ENCODE measurements at regions not wholly inside any gene's neighbourhood (a gene's known extent, or its start where the extent isn't known, plus 50 kb on each side); places are given as distances from the start of the nearest gene placed in this dataset.

DNA sequence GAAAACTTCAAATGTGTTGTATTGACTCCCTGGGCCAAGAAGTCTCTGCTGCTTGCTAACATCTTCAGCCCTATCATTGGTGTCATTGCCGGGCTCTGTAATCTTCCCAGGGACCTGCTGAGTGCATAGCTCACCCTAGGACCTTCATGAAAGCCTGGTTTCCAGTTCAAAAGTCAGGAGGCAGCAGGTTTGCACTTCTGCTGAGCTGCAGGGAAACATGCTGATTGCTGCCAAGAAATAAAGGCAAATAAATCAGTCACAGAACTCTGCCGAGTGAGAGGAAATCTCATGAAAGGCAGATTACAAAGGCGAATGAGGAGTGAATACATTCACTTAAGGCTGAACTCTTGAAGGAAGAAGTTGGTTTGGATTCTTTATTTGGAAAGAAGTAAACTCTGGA, 1947.6 kb upstream of the CELF4 start:
- no peaks in the 10 kb centered on the region for H3K27me3 ChIP-seq (ENCODE audit: control insufficient read depth, insufficient read depth, low read length, poor library complexity, severe bottlenecking)
- H3K4me3 Mint-ChIP-seq, result no peak overlapping the region

DNA sequence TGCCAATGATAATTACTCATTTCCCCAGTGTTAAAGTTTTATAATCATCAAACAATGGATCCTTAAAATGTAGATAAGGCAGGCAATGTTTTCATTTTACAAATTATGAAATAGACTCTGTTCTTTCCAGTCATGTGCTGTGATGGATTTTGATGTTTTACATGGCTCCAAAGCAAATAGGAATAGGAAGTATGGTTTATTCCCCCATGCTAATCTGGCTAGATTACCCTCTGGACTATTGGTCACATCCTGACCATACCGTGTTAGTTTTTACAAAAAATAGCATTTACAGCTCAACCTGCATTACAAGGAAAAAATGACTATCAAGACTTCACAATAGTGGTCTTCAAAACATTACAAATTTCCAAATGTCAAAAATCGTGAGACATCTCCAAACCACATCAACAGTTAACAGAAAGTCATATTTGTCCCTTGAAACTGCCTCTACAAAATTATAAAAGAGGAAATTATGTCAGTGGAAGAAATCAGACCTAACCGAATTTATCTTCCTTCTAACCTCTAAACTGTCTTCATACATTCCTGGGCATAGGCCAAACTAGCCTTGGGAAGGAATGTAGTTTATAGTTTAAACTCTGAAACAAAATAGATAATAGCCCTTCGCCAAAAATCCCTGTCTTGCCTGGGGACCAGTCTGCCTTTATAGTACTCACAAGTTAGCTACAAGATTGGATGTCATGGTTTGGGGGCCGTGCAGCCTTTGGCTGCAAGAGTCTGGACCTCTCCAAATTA, 1941.2 kb upstream of the CELF4 start:
- H3K36me3 ChIP-seq (ENCODE audit: control insufficient read depth, insufficient read depth, low read length), result no peaks in the 10 kb centered on the region
- no peak overlapping the region for H3K27ac Mint-ChIP-seq
- TF ChIP-seq, protein P1, sequence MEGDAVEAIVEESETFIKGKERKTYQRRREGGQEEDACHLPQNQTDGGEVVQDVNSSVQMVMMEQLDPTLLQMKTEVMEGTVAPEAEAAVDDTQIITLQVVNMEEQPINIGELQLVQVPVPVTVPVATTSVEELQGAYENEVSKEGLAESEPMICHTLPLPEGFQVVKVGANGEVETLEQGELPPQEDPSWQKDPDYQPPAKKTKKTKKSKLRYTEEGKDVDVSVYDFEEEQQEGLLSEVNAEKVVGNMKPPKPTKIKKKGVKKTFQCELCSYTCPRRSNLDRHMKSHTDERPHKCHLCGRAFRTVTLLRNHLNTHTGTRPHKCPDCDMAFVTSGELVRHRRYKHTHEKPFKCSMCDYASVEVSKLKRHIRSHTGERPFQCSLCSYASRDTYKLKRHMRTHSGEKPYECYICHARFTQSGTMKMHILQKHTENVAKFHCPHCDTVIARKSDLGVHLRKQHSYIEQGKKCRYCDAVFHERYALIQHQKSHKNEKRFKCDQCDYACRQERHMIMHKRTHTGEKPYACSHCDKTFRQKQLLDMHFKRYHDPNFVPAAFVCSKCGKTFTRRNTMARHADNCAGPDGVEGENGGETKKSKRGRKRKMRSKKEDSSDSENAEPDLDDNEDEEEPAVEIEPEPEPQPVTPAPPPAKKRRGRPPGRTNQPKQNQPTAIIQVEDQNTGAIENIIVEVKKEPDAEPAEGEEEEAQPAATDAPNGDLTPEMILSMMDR (conservative IDR thresholded peaks at IDR 0.05), result no peak
- no peaks in the 10 kb centered on the region for H3K9me3 Mint-ChIP-seq
- H3K36me3 Mint-ChIP-seq (ENCODE audit: low read depth), result no peaks in the 10 kb centered on the region
- no peaks in the 10 kb centered on the region for H3K9me3 ChIP-seq (ENCODE audit: control insufficient read depth, low read length)
- DNase-seq, result no peak
- H3K9ac ChIP-seq (ENCODE audit: extremely low read depth, low read length, poor library complexity, severe bottlenecking), result no peak overlapping the region
- 90 to 95% methylated on average over 4 of the region's 5 CpGs for WGBS, 2 experiments (ENCODE audit: insufficient coverage in 1 of 2, insufficient read length in 1 of 2)
- H3K4me3 Mint-ChIP-seq, result no peak overlapping the region
- no peaks in the 10 kb centered on the region for H3K27me3 Mint-ChIP-seq (ENCODE audit: insufficient read depth)
- H3K4me1 ChIP-seq (ENCODE audit: control insufficient read depth, insufficient read depth, low read length), result no peaks in the 10 kb centered on the region
- H3K27me3 ChIP-seq (ENCODE audit: control insufficient read depth, insufficient read depth, low read length, poor library complexity, severe bottlenecking), result no peaks in the 10 kb centered on the region
- H3K27ac ChIP-seq (ENCODE audit: low read depth, low read length), result no peak overlapping the region
- no peaks in the 10 kb centered on the region for H3K4me1 Mint-ChIP-seq
- no peak overlapping the region for H3K4me3 ChIP-seq (ENCODE audit: low read length)

More for the DNA sequence above, 1947.6 kb upstream of the CELF4 start:
- Mint-ChIP-seq H3K27me3 (ENCODE audit: insufficient read depth) (no peaks in the 10 kb centered on the region), H3K36me3 (ENCODE audit: low read depth) (no peaks in the 10 kb centered on the region), H3K27ac (no peak overlapping the region), H3K9me3 (no peaks in the 10 kb centered on the region), H3K4me1 (peaks cover 11% of the 10 kb centered on the region)
- WGBS, 2 experiments (ENCODE audit: insufficient coverage in 1 of 2, insufficient read length in 1 of 2), result 83 to 89% methylated on average over 2 to 3 of the region's 3 CpGs
- TF ChIP-seq, protein P1 (conservative IDR thresholded peaks at IDR 0.05), result no peak
- H3K9ac ChIP-seq (ENCODE audit: extremely low read depth, low read length, poor library complexity, severe bottlenecking), result no peak overlapping the region
- H3K36me3 ChIP-seq (ENCODE audit: control insufficient read depth, insufficient read depth, low read length), result no peaks in the 10 kb centered on the region
- H3K9me3 ChIP-seq (ENCODE audit: control insufficient read depth, low read length), result no peaks in the 10 kb centered on the region
- H3K4me3 ChIP-seq (ENCODE audit: low read length), result no peak overlapping the region
- no peak for DNase-seq
- no peak overlapping the region for H3K27ac ChIP-seq (ENCODE audit: low read depth, low read length)
- H3K4me1 ChIP-seq (ENCODE audit: control insufficient read depth, insufficient read depth, low read length), result peaks cover 5% of the 10 kb centered on the region

DNA sequence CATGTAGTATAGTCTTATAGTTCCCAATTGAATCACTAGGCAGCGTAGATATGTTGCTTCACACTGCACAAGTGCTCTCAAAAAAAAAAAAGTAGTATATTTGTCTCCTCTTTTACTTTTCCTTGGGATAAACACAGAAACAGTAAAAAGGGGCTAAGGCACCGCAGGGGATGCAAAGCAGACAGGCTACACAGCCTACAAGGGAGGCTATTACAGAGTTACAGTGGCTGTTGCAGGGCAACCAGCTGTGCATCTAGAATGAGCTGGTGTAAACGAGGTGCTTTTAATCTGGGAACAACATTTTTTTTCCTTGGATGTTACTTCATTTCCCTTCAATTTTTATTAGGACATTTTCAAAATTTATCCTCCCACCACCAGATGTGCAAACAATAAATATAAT, 1934.7 kb upstream of the CELF4 start:
- no peak overlapping the region for H3K4me3 Mint-ChIP-seq
- TF ChIP-seq, protein P1 (conservative IDR thresholded peaks at IDR 0.05), result no peak
- no peaks in the 10 kb centered on the region for H3K36me3 ChIP-seq (ENCODE audit: control insufficient read depth, insufficient read depth, low read length)
- peaks cover 8% of the 10 kb centered on the region for H3K4me1 Mint-ChIP-seq
- DNase-seq, result no peak
- H3K4me3 ChIP-seq (ENCODE audit: low read length), result no peak overlapping the region
- no peaks in the 10 kb centered on the region for H3K9me3 ChIP-seq (ENCODE audit: control insufficient read depth, low read length)
- peaks cover 3% of the 10 kb centered on the region for H3K4me1 ChIP-seq (ENCODE audit: control insufficient read depth, insufficient read depth, low read length)
- no peaks in the 10 kb centered on the region for H3K27me3 Mint-ChIP-seq (ENCODE audit: insufficient read depth)
- H3K27ac Mint-ChIP-seq, result no peak overlapping the region
- no peak overlapping the region for H3K9ac ChIP-seq (ENCODE audit: extremely low read depth, low read length, poor library complexity, severe bottlenecking)
- 20 to 61% methylated on average over 2 to 3 of the region's 3 CpGs for WGBS, 2 experiments (ENCODE audit: insufficient coverage in 1 of 2, insufficient read length in 1 of 2)
- peaks cover 5% of the 10 kb centered on the region for H3K36me3 Mint-ChIP-seq (ENCODE audit: low read depth)
- peaks cover 2% of the 10 kb centered on the region for H3K9me3 Mint-ChIP-seq
- H3K27ac ChIP-seq (ENCODE audit: low read depth, low read length), result no peak overlapping the region
- H3K27me3 ChIP-seq (ENCODE audit: control insufficient read depth, insufficient read depth, low read length, poor library complexity, severe bottlenecking), result no peaks in the 10 kb centered on the region

Data from endodermal cell (in vitro differentiated cells).